Fibroblast of skin of left quadriceps (primary cell): ENCODE measurements at regions not wholly inside any gene's neighbourhood (a gene's known extent, or its start where the extent isn't known, plus 50 kb on each side); places are given as distances from the start of the nearest gene placed in this dataset.

ENCODE experiments used
- DNase-seq, 2 experiments: peaks; one replicate each; pipeline ENCODE4 v3.0.0-alpha.2; 2013; ENCODE audit warnings: low read depth in 2 of 2

DNA sequence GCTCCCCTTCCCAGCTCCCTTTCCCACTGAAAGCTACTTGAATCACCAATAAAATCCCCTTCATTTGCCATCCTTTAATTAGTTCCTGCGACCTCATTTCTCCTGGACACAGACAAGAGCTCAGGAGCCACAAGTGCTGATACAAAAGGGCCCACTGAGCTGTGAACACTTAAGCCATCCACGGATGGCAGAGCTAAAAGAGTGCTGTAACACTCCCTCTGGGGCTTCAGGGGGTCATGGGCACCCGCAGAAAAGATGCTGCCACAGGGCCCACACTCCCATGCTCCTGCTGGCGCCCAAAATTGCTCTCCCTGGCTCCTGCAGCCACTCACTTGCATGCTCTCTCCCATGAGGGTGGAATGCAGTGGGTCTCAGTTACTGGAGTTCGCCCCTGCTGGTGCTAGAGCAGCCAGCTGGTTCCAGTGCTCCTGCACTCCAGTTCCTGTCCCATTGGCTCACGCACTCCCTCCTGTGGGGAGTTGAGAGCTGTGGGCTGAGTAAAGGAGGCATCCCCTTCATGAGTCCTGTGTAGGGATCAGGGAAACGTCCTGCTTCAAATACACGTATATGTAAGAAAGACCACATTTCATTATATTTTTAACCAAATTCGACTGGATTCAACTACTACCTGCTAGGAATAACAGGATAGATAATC lies 1291.0 kb downstream of the ARAP2 start:
- DNase-seq: peak in 1 of 2 experiments; percentile 0

DNA sequence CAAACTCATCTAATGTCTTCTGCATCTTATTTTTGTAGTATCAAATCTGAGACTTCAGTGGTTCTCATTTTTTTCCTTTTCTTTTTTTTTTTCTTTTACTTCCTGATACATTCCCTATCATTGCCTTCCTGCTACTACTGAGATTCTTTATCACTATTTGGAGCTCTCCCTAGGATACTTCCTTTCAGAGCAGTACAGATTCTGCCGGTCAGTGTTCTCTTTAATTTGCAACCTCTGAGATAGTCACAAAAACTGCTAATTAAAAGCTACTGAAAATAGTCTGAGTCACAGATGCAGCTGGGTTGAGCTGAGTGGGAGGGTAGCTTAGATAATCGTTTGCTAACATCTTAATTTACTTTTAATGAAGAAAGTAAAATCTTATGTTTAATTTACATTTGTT lies 1279.7 kb downstream of the ARAP2 start:
- no peak for DNase-seq

DNA sequence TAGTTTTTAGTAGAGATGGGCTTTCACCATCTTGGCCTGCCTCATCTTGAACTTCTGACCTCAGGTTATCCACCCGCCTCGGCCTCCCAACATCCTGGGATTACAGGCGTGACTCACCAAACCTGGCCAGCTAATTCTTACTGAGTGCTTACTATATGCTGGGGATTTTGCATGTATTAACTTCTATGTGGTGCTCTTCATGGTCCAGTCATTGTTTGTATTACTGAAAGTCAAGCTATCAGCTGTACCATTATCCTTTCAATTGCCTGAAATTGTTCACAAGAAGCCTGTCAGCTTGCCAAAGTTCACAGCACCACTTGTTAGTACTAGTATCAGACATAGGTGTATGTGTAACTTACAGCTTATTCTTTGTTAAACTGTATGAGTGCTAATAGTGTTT lies 1272.1 kb downstream of the ARAP2 start:
- DNase-seq: no peak

DNA sequence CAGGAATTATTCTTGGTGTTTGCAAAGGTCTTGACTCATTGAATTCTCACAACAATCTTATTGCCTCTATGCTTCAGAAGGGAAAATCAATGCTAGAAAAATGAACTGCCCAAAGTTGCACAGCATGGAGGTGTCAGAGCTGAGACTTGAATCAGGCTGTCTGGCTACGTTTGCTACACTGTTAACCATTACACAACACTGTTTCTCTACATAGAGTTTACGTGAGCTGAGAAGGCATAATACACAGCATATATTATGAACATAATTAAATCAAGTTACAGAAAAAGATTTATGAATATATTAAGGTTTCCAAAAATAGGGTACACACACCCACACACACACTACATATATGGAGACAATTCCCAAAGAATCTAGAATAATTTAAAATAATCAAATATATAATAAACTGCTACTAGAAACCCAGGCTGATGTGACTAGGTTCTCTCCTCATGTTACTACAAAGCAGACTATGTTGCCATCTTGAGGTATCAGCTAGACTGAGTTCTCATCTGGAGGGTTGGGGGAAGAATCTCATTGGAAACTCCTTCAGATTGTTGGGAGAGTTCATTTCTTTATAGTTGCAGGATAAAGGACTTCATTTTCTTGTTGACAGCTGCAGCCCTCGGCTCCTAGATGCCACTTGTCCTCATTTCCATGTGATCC lies 1270.5 kb downstream of the ARAP2 start:
- no peak for DNase-seq

DNA sequence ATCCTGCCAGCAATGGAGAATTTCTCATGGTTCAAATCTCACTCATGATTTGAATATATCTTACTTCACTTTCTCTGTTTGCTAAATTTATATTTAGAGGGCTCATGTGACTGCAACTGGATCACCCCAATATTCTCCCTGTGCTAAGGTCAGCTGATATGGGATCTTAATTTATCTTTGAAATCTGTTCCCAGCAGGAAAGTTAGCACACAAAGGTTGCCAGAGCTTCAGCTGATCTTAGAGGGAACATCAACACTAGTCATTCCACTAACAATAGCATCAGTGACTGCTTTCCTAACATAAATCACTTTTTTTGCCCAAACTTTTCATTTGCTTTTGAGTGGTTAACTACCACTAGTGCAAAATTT lies 1270.0 kb downstream of the ARAP2 start:
- DNase-seq: no peak

DNA sequence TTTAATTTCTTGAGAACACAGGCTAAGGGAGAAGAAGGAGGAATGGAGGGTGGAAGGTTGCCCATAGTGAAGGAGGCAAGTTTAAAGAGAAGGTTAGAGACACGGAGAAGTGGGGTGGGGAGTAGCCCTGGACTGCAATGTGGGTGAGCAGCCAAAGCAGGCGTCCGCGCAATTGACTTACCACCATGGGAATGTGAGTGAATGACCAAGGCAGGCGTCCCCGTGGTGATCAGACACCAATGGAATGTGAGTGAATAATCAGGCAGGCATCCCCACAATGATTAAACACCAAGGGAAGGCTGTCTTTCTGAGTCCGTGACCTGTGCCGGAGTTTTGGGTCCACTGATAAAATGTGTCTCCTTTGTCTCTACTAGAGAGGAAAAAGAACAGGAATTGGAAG lies 1223.1 kb downstream of the ARAP2 start:
- DNase-seq: peak in 1 of 2 experiments; percentile 15

DNA sequence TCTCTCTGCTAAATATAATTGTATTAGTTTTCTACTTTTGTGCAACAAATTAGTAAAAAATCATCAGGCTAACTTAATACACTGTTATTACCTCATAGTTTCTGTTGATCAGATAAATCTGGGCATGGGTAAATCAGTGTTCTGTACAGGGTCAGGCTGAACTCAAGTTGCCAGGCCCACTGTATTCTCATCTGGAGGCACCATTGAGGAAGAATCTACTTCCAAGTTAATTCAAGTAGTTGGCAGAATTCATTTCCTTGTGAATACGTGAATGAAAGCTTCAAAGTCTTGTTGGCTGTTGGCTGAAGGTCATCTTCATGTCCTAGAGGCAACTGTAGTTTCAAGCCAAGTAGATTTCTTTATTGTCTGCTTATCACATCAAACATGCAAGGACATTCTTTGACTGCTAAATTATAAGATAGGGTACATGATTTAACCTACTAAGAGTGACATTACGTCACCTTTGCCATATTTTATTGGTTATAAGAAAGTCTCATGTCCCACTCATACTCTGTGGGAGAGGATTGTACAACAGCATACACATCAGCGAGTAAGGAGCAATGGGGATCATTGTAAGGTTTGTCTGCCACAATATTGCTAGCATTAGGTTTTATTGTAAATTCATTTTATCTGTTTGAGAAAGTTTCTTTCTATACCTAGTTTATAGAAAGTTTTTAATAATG lies 1219.0 kb downstream of the ARAP2 start:
- no peak for DNase-seq

DNA sequence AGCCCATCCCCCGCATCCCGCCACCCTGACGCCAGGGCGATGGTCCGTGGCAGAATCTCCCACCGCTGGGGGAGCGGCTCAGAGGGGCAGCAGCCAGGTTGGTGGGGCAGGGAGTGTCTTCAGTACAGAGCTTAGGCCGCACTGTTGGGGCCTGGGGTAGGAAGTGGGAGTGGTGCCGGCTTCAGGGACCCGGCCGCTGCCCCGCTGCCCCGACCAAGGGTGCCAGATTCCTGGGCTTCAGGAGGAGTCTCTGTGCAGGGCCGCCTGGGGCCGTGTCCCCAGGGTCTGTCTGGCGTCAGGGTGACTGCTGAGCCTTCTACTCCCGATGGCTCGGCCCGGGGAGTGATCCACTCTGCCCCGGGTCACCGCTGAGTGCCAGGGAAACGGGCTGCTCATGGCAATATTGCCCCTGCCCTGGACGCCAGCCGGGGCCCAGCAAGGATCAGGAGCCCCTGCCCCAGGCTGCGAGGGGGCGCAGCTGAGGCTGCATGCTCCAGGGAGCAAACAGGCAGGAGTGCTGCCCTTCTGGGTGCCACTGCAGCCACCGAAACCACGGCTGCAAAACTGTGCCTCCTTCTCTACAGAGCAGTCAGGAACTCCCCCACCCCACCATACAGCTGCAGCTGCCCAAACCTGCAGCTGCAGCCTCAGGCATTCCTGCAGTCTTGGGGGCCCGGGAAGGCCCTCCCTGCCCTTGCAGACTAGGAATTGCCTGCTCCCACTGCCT lies 1206.1 kb downstream of the ARAP2 start:
- DNase-seq: no peak

DNA sequence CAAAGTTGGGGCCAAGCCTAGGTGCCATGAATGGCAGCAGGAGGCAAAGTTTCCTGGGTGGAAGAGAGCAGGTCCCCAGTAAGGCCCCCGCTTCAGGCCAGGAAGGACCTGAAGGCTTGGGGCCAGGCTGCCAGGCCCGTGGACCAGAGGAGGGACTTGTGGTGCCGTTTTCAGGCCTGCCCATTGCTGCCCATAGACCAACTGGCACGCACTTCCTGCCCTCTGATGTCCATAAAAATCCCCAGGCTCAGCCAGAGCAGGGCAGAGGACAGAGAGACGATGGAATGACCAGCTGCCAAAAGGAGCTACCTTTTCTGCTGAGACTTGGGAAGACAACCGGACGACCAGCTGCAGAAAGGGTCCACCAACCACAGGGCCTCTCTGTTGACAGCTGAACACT lies 1205.5 kb downstream of the ARAP2 start:
- no peak for DNase-seq

DNA sequence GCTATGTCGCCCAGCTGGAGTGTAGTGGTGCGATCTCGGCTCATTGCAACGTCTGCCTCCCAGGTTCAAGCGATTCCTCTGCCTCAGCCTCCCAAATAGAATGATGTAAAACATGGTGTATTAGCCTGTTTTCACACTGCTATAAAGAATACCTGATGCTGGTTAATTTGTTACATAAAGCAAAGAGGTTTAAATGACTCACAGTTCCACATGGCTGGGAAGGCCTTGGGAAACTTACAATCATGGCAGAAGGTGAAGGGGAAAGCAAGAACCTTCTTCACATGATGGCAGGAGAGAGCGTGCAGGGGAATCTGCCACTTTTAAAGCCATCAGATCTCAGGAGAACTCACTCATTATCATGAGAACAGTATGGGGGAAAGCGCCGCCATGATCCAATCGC lies 1191.8 kb downstream of the ARAP2 start:
- DNase-seq: no peak

DNA sequence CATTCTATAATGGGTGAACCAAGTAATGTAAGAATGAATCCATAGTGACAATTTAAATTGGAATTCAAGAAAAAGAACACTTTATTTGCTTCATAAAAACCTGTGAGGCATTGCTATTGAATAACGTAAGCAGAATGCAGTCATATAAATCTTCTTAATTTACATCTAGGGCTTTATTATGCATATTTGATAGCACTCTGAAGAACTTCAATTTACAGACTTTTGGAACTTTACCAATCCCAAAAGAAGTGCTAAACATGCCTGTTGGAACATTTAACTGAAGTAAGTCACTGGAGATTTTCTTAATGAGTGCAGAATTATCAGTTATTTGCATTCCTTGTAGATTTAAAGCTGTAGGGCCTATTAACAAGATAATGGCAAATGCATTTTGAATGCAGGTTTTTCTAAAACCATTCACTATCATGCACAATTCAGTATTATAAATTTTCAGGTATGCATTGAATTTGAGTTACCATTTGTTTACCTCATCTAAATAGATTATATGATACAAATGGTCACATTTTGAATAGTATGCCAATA lies 1181.2 kb downstream of the ARAP2 start:
- no peak for DNase-seq

DNA sequence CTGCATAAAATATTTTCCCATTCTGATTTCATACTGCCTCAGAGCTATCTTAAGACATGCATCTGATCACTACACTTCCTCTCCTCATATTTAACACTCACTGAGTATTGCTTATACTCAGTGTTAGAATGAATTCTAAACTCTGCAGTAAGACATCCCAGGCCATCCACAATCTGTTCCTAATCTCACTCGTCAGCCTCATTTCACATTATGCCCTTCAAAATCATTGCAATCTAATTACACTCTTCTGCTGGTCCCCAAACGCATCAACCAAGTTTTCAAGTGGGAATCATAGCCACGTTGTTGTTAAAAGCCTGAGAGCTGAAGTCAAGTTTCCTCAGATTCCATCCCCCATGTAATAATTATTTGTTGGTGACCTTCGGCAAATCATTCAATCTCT lies 1177.9 kb downstream of the ARAP2 start:
- DNase-seq: no peak

DNA sequence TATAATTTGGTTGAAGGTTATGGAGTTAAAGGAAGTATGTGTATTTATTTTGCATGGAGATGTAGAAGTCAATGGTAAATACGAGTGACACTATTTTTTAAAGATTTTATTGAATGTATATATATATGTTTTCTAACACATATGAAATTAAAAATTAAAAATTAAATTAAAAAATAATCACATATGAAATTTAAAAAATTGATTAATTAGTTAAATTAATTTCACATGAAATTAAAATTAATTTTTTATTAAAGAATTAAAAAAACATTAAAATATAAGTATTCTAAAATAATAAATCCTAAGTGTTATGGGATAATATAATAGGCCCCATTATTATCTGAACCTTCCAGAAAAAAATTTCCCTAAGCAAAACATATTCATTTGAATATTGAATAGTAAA lies 1163.5 kb downstream of the ARAP2 start:
- DNase-seq: no peak

DNA sequence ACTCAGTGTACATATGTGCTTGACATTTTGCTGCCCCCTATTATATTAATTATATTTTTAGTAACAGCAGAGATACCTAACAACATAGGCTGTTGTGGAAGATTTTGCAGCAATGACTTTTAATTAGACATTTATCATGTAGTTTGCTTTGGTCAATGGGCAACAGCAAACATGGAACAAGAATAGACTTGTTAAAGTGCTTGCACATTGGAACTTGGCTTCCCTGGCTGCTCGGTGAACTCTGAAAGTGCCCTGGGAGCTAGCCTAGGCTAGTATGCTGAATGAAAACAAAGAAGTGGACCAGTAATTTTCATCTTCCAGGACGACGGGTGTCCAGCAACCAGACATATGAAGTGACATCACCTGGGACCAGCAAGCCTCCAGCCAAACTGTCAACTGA lies 1157.1 kb downstream of the ARAP2 start:
- no peak for DNase-seq

DNA sequence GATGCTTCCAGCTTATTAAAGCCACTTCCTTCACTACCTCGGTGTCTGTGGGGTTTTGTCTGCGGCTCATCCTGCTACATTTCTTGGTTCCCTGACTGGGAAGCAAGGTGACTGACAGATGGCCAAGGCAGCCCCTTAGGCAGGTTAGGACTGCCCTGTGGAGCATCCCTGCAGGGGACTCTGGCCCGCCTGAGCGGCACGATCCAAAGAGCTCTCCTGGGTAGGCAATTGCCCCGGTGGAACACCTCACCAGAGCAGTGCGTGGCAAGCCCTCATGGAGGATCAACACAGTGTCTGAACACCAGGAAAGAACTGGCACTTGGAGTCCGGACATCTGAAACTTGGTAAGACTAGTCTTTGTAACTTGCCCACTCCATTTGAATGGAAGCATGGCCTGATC lies 1143.4 kb downstream of the ARAP2 start:
- no peak for DNase-seq

DNA sequence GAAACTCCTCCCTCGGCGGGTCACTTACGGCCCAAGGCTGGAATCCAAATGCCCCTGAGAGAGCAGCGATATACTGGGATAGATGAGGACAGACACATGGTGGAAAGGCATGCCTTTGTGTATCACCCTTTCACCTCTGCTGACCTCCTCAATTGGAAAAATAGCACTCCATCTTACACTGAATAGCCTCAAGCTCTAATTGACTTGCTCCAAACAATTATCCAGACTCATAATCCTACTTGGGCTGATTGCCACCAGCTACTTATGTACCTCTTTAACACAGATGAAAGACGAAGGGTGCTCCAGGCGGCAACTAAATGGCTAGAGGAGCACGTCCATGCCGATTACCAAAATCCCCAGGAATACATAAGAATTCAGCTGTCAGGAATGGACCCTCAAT lies 1142.2 kb downstream of the ARAP2 start:
- DNase-seq: no peak

DNA sequence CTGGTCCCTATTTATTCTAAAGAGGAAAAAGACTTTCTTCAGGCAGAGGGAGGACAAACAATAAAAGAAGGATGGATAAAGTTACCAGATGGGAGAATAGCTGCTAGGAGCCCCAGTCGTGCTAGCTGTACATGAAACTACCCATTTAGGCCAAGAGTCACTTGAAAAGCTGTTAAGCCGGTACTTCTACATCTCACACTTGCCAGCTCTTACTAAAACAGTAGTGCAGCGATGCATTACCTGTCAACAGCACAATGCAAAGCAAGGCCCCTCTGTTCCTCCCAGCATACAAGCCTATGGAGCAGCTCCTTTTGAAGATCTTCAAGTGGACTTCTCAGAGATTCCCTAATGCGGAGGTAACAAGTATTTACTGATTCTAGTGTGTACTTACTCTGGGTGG lies 1138.8 kb downstream of the ARAP2 start:
- DNase-seq: no peak

DNA sequence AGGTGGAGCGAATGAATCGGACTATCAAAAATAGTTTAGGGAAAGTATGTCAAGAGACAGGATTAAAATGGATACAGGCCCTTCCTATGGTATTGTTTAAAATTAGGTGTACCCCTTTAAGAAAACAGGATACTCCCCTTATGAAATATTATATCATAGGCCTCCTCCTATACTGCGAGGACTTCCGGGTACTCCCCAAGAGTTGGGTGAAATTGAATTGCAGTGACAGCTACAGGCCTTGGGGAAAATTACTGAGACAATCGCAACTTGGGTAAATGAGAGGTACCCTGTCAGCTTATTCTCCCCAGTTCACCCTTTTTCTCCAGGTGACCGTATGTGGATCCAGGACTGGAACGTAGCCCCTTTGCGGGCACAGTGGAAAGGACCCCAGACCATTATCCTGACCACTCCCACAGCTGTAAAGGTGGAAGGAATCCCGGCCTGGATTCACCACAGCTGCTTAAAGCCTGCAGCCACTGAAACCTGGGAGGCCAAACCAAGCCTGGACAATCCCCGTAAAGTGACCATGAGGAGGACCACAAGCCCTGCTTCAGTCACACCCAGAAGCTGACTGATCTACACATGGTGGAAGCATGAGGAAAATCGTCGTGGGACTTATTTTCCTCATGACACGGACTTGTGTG lies 1138.1 kb downstream of the ARAP2 start:
- no peak for DNase-seq

DNA sequence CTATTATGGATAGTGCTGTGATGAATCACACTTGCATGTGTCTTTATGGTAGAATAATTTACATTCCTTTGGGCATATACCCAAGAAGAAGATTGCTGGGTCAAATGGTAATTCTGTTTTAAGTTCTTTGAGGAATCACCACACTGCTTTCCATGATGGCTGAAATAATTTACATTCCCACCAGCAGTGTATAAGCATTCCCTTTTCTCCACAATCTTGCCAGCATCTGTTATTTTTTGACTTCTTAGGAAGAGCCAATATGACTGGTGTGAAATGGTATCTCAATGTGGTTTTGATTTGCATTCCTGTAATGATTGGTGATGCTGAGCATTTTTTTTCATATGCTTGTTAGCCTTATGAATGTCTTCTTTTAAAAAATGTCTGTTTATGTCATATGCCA lies 1120.2 kb downstream of the ARAP2 start:
- DNase-seq: peak; percentile 62 to 68

DNA sequence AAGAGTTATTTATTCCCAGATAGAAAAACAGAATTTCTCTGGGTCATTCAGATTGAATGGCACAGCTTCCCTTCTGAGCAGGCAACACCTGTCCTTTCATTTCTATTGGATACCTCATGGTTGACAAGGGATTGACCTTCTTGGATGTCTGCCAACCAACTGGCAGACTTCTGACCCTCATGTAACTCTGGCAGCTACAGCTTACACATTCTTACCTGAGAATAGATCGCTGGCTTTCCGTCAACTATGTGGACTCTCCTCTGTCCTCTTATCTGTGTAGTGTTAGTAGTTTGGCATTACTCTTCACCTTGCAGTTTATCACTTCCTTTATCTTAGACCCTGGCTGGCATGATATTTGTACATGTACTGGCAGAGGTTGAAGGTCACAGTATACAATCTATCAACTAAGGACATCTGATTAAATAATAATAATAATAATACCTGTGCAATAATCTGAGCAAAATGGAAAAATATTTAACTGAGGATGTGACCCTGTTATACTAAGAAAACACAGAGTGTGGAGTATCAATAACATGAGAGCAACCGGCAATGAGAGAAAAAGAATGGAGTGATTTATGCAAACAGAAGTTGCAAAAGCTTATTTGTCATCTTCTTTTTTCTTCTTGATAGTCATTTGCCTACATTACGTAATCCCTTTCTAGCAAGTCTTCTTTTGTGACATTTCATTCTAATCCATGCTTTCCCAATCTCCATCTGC lies 1118.2 kb downstream of the ARAP2 start:
- no peak for DNase-seq

DNA sequence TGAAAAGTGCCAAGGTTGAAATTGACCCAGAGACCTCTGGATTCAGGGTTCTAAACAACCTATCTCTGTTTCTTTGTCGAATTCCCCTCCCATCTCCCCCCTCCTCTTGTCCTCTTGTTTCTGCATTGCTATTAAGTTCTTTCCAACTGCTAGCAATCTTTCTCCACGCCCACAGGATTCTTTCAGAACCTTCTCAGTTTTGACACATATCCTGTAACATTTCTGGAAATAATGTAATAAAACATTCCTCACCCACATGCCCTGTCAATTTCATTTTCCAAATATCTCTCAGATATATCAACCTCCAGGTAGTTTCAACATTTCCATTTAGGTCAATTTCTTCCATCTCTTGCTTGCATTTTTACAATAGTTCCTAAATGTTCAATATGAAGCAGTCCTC lies 1105.9 kb downstream of the ARAP2 start:
- DNase-seq: no peak
